ENCODE measurements at regions not wholly inside any gene's neighbourhood (a gene's known extent, or its start where the extent isn't known, plus 50 kb on each side); places are given as distances from the start of the nearest gene placed in this dataset.
A peak's percentile ranks its signal among the peaks of the same experiment; 100 is the strongest.
"Not testable (repeated sequence)": the region's sequence is repeated elsewhere in the genome, so short reads cannot be mapped to it uniquely, and the experiment has no call there.

- H3K36me3 ChIP-seq = no peaks in the 10 kb centered on the region
- peaks cover 0 to 3% of the 10 kb centered on the region in 2 donors for H3K9me3 ChIP-seq
- no peak overlapping the region for H3K4me3 ChIP-seq
- TF ChIP-seq, protein P1, sequence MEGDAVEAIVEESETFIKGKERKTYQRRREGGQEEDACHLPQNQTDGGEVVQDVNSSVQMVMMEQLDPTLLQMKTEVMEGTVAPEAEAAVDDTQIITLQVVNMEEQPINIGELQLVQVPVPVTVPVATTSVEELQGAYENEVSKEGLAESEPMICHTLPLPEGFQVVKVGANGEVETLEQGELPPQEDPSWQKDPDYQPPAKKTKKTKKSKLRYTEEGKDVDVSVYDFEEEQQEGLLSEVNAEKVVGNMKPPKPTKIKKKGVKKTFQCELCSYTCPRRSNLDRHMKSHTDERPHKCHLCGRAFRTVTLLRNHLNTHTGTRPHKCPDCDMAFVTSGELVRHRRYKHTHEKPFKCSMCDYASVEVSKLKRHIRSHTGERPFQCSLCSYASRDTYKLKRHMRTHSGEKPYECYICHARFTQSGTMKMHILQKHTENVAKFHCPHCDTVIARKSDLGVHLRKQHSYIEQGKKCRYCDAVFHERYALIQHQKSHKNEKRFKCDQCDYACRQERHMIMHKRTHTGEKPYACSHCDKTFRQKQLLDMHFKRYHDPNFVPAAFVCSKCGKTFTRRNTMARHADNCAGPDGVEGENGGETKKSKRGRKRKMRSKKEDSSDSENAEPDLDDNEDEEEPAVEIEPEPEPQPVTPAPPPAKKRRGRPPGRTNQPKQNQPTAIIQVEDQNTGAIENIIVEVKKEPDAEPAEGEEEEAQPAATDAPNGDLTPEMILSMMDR (IDR thresholded peaks at IDR 0.05) = no peak
- ATAC-seq = no peak
- no peak for DNase-seq
- intact Hi-C loops (cut with DNase I) = no loop called here
- H3K27ac ChIP-seq = no peak overlapping the region
- no peaks in the 10 kb centered on the region for H3K27me3 ChIP-seq
- no peaks in the 10 kb centered on the region for H3K4me1 ChIP-seq
Measured at GRCh38 chr21:24545807-24546361, 1061.4 kb downstream of the MRPL39 start.

GRCh38 chr21:24514081-24514733 lies 1093.1 kb downstream of the MRPL39 start:
- Histone ChIP-seq H3K4me1 (no peaks in the 10 kb centered on the region), H3K4me3 (no peak overlapping the region), H3K9me3 (no peaks in the 10 kb centered on the region), H3K27ac (no peak overlapping the region), H3K27me3 (no peaks in the 10 kb centered on the region), H3K36me3 (no peaks in the 10 kb centered on the region)
- intact Hi-C loops (cut with DNase I) = no loop called here
- no peak for ATAC-seq
- TF ChIP-seq, protein P1 (IDR thresholded peaks at IDR 0.05) = peak in 1 of 2 donors; percentile 44
- peak in 2 of 4 donors; percentile 3 to 7 for DNase-seq

DNA sequence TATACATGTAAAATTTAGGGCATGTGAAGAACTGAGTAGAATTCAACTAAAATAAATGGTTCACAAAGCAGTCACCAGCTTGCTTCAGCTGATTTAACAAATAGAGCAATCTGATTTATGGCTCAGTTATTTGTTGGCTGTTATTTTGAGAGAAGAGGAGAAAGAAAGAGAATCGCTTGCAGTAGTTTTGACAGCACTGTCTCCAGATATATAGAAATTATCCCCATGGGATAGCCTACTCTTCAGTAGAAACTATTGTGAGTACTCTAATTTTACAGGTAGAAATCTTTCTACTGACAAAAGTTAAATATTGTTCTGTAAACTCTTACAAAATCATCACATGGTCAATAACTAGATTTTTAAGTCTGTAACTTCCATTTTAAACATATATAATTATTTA lies 1098.2 kb downstream of the MRPL39 start:
- Histone ChIP-seq H3K27me3 (no peaks in the 10 kb centered on the region), H3K27ac (no peak overlapping the region), H3K36me3 (no peaks in the 10 kb centered on the region), H3K9me3 (no peaks in the 10 kb centered on the region), H3K4me1 (no peaks in the 10 kb centered on the region), H3K4me3 (no peak overlapping the region)
- DNase-seq = no peak
- intact Hi-C loops (cut with DNase I) = no loop called here
- TF ChIP-seq, protein P1 (IDR thresholded peaks at IDR 0.05) = no peak
- ATAC-seq = no peak

GRCh38 chr21:24486973-24487372 lies 1120.3 kb downstream of the MRPL39 start:
- intact Hi-C loops (cut with DNase I) = no loop called here

DNA sequence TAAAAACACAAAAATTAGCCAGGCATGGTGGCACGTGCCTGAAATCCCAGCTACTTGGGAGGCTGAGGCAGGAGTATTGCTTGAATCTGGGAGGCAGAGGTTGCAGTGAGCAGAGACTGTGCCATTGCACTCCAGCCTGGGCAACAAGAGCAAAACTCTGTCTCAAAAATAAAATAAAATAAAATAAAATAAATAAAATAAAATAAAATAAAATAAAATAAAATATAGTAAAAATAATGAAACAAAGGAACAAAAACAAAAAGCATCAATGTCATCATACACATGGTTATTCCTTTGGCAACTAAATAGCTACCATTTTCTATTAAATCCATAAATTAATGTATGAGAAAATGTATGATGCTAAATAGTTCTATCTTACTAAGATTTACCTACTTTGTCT lies 1123.9 kb downstream of the MRPL39 start:
- H3K9me3 ChIP-seq; intact Hi-C loops (cut with DNase I); H3K4me3 ChIP-seq; H3K36me3 ChIP-seq; DNase-seq; H3K27ac ChIP-seq; ATAC-seq; H3K4me1 ChIP-seq; H3K27me3 ChIP-seq: not testable (repeated sequence)

More at GRCh38 chr21:24486973-24487372, 1120.3 kb downstream of the MRPL39 start:
- TF ChIP-seq, protein P1 (IDR thresholded peaks at IDR 0.05) = no peak
- Histone ChIP-seq H3K9me3 (no peaks in the 10 kb centered on the region), H3K27me3 (no peaks in the 10 kb centered on the region), H3K36me3 (no peaks in the 10 kb centered on the region), H3K4me3 (no peak overlapping the region), H3K27ac (no peak overlapping the region), H3K4me1 (no peaks in the 10 kb centered on the region)
- DNase-seq (no peak), ATAC-seq (no peak)

GRCh38 chr21:24470852-24471251 lies 1136.4 kb downstream of the MRPL39 start:
- Histone ChIP-seq H3K4me1 (no peaks in the 10 kb centered on the region), H3K27ac (no peak overlapping the region), H3K4me3 (no peak overlapping the region), H3K27me3 (no peaks in the 10 kb centered on the region), H3K9me3 (no peaks in the 10 kb centered on the region), H3K36me3 (no peaks in the 10 kb centered on the region)
- DNase-seq (no peak), ATAC-seq (no peak)
- TF ChIP-seq, protein P1 (IDR thresholded peaks at IDR 0.05) = no peak
- intact Hi-C loops (cut with DNase I) = no loop called here
